Hematopoietic multipotent progenitor cell treated with erythropoietin and hydrocortisone succinate and interleukin-3 and kit ligand, for 15 days (in vitro differentiated cells): ENCODE measurements at regions not wholly inside any gene's neighbourhood (a gene's known extent, or its start where the extent isn't known, plus 50 kb on each side); places are given as distances from the start of the nearest gene placed in this dataset.
"Not testable (repeated sequence)": the region's sequence is repeated elsewhere in the genome, so short reads cannot be mapped to it uniquely, and the experiment has no call there.

Experiments used
- DNase-seq: peaks from one replicate; pipeline ENCODE4 v3.0.0-alpha.2; 2015; ENCODE audit warnings: low spot score

DNA sequence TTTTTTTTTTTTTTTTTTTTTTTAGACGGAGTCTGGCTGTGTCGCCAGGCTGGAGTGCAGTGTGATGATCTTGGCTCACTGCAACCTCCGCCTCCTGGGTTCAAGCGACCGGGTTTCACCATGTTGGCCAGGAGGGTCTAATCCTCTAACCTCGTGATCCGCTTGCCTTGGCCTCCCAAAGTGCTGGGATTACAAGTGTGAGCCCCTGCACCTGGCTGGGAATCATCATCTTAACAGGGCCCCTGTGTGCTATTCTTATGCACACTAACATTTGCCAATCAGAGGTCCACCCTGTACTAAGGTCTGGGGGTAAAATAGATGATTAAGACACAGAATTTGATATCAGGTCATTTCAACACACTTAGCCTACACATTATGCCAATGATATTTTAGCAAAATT is 278.7 kb upstream of the CHRM3 start:
- no peak for DNase-seq

DNA sequence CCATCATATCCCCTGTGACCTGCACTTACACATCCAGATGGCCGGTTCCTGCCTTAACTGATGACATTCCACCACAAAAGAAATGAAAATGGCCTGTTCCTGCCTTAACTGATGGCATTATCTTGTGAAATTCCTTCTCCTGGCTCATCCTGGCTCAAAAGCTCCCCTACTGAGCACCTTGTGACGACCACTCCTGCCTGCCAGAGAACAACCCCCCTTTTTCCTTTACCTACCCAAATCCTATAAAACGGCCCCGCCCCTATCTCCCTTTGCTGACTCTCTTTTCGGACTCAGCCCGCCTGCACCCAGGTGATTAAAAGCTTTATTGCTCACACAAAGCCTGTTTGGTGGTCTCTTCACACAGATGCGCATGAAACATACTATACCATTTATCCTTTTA is 279.7 kb upstream of the CHRM3 start:
- not testable (repeated sequence) for DNase-seq

DNA sequence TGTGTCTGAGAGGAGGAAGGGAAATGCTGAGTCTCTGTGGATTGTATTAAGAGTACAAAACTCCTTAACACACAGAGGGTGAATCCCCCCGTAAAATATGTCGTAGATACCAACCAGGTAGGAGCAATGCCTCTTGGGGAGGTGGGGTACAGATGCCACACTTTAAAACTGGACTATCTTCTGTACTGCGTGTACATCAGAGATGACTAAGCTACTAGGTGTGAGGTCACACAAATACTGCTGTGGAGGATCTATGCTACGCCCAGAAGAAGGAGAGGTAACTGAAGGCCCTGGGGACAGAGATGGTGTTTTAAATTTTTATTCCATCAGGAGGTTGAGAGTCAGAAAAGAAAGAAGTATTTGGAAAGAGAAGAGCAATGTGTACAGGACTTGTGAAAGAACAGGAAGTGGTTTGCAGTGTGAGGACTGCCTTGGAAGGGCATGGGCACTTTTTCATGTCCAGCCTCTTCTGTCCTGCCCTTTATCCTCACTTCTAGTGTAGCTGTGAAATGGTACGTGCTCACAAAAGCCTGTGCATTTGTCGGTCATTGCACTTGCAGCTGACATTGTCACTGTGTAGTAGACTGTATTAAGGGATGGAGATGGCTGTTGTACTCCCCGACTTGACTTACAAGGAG is 287.8 kb upstream of the CHRM3 start:
- DNase-seq: no peak

DNA sequence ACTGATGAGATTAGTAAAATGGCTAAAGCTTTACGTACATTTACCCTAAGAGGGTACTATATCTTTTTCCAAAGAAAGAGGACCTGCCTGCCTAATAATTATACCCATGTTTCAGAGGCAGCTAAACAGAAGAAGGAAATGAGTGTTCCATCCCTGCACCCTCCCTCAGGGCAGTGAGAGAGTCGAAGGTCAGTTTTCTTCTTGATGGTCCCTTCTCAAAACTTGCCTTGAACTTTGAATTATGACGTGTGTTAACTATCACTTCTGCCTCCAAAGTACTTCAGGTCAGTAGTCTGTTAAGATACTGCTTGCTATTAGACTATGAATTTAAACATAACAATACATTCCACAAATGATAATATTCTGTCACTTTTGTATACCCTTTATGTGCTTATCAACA is 294.8 kb upstream of the CHRM3 start:
- DNase-seq: no peak

DNA sequence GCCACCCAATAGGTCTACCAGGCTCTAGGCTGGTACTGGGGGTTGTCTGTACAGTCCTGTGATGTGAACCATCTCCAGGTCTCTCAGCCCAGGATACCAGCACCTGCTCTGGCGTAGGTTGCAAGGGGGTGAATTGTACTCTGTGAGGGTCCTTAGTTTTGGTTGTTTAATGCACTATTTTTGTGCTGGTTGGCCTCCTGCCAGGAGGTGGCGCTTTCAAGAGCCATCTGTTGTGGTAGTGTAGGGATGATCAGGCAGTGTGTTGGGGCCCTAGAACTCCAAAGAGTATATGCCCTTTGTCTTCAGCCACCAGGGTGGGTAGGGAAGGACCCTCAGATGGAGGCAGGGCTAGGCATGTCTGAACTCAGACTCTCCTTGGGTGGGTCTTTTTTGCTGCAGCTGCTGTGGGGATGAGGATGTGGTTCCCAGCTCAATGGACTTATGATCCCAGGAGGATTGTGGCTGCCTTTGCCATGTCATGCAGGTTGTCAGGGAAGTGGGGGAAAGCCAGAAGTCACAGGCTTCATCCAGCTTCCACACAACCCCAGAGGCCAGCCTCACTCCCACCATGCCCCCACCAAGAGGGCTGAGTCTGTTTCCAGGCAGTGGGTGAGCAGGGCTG is 301.8 kb upstream of the CHRM3 start:
- DNase-seq: no peak

DNA sequence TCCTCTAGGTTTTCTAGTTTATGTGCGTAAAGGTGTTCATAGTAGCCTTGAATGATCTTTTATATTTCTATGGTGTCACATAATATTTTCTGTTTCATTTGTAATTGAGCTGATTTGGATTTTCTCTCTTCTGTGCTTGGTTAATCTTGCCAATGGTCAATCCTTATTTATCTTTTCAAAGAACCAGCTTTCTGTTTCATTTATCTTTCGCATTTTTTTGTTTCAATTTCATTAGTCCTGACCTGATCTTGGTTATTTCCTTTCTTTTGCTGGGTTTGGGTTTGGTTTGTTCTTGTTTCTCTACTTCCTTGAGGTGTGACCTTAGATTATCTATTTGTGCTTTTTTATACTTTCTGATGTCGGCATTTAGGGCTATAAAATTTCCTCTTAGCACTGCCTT is 304.4 kb upstream of the CHRM3 start:
- DNase-seq: not testable (repeated sequence)

DNA sequence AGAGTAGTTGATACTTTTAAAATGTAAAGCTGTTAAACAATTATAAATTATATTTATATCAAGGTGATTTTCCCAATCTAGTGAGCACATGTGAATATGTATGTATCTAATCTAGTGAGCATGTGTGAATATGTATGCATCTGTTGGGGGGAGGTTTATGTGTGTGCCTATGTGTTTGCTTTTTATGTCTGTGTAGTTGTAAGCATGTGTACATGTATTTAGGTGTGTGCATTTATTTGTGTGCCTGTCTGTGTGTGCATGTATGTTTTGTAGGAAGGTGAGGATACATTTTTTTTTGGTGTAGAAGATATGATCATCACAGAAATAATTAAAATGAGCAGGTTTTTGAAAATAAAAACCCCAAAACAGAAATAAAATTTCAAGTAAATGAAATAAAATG is 318.9 kb upstream of the CHRM3 start:
- no peak for DNase-seq

DNA sequence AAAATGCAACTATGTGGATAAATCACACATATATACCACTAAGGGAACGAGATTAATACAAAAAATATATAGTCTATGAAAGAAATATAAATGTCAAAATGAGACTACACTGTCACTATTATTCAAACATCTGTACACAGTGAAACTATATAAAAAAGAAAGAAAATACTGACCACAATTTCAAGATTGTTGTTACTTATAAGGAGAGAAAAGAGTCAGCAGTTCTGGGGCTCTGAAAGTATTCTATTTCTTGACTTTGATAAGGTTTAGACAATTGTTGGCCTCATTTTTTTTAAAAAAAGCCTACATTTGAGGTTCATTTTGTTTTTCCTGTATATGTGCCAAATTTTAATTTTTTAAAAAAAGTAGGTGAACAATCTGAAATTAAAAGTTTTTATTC is 319.3 kb upstream of the CHRM3 start:
- DNase-seq: no peak

DNA sequence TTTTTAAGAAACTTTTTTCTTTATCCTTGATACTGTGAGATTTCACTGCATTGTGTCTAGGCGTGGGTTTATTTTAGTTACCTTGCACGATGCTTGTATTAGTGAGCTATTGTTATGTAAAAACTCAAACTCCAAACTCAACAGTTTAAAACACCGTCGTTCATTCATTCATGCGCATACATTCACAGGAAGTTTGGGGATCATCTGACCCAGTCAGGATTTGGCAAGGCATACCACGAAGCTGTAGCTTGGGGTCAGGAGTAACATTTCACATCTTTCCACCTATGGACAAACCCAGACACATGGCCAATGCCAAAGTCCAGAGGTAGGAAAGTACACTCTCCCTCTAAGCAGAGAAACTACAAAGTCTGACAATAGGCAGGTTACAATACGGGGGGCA is 324.6 kb upstream of the CHRM3 start:
- DNase-seq: no peak

DNA sequence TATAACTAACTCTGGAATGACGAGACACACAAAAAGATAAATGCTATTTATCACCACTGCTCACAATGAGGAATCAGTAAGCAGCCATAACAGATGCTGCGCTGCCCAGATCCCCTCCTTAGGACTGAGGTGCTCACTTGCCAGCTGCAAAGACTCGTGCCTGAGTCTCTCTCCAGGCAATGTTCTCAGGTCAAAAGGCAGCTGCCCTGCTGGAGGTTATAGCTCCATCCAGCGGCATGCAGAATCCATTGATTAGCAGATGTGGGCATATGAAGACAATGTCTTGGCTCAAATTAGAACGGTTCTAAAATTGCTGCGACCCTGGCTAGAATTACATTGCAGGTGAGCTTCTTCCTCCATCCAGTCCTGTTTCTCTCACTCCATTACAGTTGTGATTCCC is 328.2 kb upstream of the CHRM3 start:
- DNase-seq: no peak

DNA sequence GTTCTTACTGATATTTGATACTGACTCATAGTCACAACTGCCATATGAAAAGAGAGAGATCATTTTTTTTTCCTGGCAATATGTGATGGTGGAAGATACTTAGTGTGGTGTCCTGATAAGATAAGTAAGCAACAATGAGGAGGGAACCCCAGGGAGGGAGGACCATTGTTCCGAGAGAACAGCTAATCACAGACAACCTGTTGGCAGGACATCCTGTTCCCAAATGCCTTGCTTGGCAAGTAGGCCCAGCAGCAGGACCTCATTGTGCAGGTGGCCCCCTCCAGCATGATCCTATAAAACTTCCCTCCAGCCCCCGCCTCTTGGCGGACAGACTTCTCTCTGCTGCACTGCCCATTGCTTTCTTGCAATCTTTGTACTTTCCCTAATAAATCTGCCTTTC is 329.4 kb upstream of the CHRM3 start:
- no peak for DNase-seq

DNA sequence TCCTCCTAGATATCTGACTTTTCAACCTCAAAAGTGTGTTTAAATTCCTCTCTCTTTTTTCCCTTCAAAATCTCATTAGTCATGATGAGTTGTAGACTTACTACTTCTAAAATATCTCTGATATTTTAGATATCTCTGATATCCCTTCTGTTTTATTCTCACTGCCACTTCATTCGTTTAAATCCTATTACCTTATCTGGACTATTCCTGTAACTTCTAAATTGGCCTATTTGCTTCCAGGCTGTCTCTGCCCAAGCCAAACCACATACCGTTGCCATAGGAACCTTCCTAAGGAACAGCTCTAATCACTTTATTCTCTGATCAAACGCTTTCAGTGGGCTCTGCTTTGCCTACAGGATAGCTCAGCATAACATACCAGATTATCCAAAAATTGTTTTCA is 333.1 kb upstream of the CHRM3 start:
- no peak for DNase-seq

DNA sequence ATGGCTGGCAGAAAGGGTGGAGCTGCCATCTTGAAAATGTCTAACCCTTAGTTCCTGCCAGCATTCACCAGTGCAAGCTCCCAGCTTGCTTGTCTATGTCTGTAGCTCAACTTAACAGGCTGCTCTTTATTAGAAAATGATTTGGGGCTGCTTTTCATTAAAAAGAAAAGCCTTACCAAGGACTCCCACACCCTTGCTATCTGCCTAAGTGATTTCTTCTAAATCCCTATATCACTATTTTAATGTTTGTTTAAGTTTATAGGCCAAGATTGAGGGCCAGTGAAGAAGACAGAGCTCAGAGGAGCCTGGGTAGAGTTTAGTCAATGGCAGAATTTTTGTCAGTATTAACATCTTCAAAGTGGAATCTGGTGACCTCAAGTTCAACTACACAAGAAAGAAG is 336.8 kb upstream of the CHRM3 start:
- DNase-seq: no peak

DNA sequence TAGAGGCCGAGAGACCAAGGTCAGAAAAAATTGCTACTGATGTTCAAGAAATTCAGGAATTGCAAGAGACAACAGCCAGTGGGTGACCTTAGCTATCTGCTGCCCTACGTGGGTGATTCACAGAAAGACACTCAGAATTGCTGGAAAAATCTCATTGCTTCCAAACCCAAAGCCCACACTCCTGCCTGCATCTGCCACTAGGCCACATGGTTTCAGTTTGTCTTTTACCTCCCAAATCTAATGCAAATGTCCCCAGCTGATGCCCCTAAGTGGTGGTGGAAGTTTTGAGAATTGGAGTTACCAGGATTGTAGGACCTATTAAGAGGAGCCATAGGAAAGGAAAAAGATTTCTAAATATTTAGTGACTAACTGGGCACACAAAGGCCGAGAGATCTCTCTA is 341.5 kb upstream of the CHRM3 start:
- no peak for DNase-seq

DNA sequence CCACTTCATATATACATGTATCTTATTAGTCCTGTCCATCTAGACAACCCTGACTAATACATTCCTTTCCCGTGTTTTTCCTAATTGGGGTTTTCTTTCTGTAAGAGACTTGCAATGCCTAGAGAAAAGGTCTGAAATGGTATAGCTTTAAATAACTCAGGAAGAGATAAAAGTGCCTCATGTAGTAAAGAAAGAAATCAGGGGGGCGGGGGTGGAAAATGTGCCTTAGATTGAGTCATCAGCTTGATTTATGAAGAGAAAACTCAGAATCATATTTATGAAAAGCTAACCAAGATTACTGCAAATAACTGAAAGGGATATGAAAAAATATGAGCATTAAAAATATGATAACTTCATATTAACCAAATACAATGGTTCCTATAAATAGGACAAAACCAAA is 345.8 kb upstream of the CHRM3 start:
- DNase-seq: no peak

DNA sequence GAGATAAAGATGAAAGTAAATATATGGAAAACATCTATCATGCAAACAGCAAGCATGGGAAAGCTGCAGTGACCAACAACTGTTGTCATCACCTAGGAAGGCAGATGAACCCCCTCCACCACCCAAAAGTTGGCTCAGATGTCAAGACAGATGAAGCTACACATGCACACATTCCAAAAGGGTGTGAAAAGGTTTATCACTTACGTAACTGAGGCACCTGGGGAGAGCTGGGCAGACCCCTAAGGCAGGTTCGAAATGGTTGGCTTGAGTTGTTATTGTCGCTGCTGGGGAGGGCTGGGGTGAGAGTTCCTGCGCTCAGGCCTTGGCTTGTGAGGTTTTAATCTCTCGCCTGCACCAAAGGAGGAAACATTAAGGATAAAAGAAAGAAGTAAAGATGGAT is 355.1 kb upstream of the CHRM3 start:
- DNase-seq: no peak

DNA sequence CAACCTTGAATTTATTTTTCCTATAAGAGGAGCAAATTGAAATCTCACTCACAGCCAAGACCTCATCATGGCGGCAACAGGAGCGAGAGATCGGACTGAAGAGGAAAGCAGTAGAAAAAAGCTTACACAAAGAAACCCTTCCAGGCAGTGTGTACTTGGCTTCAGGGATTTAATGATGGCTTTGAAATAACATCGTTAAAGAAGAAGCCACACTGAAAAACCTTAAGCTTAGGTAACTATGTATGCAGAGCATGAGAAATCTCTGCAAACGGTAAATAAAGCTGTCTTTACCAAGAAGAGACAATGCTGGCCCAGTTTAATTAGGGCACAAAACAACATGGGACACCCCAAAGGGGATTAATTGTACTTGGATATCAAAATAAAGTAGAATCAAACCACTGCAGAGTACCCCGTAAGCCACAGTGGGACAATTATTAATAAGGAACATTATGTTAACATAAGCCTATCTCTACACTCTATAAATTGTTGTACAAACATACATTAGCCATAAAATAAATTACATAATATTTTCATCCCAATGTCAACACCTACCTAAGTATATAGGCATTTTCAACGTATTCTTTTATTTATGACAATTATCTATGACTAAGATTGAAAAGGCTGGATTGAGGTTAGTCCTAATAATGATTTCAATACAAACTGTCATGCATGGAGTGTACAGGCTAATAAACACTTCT is 360.2 kb upstream of the CHRM3 start:
- no peak for DNase-seq

DNA sequence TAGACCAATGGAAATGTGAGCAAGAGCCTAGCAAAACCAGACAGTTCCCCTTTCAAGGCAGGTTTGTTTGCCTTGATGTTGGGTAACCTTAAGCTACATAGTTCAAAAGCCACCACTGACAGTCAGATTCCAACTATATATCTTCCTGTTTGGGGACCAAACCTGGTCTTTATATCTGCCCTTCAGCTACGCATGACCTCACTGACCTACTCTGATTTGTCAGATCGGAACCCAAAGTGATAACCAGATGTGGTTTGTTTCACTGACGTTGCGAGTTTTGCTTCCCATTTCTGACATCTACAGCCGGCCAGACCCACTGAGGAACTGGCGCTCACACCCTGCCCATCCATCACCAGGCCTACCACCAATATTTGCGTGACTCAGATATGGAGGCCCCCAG is 361.1 kb upstream of the CHRM3 start:
- DNase-seq: no peak

DNA sequence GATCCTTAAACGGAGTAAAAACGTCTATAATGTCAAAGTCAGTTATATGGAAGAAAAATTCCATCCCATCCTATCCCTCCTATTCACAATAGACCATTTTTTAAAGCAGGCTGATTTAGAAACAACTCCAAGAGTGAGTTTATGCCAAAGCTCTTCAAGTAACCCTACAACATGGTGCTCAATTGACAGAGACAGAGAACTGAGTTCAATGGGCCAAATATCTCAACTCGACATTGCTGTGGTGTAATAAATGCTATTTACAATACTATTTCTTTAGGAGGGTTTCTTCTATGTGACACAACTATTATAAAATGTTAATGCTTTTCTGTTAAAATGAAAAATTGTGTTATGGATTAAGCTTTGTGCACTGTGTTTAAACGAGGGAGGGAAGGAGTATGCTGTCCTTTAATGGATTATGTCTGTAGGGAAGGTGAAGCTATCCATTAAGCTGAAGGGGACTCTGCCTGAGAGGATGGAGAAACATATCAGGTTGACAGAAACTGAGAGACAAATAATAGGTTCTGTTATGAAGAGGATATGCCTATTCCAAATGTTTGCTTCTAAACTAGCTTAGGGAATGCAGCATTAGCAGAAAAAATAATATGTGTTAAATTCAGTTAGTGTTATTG is 362.5 kb upstream of the CHRM3 start:
- DNase-seq: no peak

DNA sequence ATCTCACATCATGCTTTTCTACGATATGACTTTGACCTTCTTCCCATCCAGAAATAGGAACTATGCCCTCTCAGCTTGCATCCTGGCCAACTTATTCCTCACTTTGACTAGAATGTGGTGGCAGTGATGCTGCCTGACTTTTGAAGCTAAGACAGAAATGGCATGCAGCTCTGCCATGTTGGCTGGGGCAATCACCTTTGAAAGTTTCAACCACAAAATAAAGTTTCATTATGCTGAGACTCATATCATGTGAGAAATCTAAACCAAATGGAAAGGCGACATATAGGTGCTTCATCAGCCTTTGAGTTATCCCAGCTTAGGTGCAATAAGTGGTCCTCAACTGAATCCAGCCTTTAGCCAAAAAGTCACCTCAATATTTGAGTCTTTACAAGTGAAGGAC is 370.0 kb upstream of the CHRM3 start:
- DNase-seq: no peak

DNA sequence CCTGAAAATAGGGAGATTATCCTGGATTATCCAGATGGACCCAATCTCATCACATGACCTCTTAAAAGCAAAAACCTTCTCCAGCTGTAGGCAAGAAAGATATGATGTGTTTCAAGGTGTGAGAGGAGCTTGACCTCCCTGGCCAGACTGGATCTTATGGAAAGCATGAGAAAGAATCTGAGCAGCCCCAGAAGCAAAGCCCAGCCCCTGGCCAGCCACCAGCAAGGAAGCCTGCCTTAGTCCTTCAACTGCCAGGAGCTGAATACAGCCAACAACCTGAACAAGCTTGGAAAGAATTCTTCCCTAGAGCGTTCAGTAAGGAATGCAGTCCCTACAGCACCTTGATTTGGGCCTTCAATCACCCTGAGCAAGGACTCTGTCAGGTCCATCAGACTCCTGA is 375.0 kb upstream of the CHRM3 start:
- DNase-seq: no peak

DNA sequence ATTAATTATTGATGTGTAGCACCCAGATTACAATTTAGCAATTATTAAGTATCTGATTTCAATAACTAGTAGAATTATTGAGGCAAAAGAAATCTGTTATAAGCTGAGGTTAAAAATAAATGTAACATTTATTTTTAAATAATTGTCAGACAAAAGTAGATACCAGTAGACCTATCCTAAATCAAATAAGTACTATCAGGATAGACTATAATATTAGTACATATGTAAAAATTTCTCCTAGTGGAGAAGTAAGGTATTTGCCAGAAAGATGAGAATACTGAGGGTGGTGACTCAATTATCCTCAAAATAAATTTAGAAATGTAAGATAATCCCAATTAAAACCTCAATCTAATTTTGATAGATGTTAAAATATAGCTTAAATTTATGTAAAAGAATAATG is 377.8 kb upstream of the CHRM3 start:
- no peak for DNase-seq

DNA sequence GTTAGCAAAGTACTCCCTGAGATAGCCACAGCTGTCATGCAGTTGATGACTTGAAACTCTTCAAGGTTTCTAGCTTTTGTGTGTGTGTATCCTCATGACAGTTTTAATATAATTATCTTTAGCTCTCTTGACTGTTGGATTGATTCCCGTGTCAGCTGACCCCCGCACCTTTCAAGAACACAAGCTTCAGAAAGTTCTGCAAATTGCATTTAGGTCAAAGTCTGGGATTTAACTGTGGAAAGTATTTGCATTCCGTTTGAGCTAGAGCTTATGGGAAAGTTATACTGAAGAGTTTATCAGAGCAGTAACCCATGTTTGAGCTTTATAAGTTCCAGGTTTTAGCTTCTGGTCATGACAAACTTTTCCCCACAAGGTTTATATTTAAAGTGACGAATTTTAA is 380.1 kb upstream of the CHRM3 start:
- DNase-seq: no peak
